ENCODE measurements at regions not wholly inside any gene's neighbourhood (a gene's known extent, or its start where the extent isn't known, plus 50 kb on each side); places are given as distances from the start of the nearest gene placed in this dataset.
"Not testable (repeated sequence)": the region's sequence is repeated elsewhere in the genome, so short reads cannot be mapped to it uniquely, and the experiment has no call there.

- no peak overlapping the region for H3K4me3 Mint-ChIP-seq
- H3K4me1 Mint-ChIP-seq, result no peaks in the 10 kb centered on the region
- no peak overlapping the region for H3K27ac Mint-ChIP-seq
- CTCF ChIA-PET, result no interaction called here
- H3K9me3 Mint-ChIP-seq, result no peaks in the 10 kb centered on the region
- H3K27me3 Mint-ChIP-seq, result no peaks in the 10 kb centered on the region
- no peak for DNase-seq
- H3K36me3 Mint-ChIP-seq (ENCODE audit: low read depth), result no peaks in the 10 kb centered on the region
- POLR2A ChIA-PET, result no interaction called here
Measured at GRCh38 chrX:147468600-147468999, 443.1 kb upstream of the FMR1 start.

- CTCF ChIA-PET, result interaction anchor here (1.6 kb wide), 1 partner anchor 328 kb away, joined by 6 read pairs; no protein-coding TSS in a partner anchor
- Mint-ChIP-seq H3K36me3 (ENCODE audit: low read depth) (no peaks in the 10 kb centered on the region), H3K27me3 (no peaks in the 10 kb centered on the region), H3K4me3 (no peak overlapping the region), H3K9me3 (no peaks in the 10 kb centered on the region), H3K4me1 (no peaks in the 10 kb centered on the region), H3K27ac (no peak overlapping the region)
- POLR2A ChIA-PET, result no interaction called here
- peak; percentile 16 for DNase-seq
Measured at GRCh38 chrX:147476008-147476407, 435.7 kb upstream of the FMR1 start.

- Mint-ChIP-seq H3K36me3 (ENCODE audit: low read depth) (no peaks in the 10 kb centered on the region), H3K4me1 (no peaks in the 10 kb centered on the region), H3K27ac (no peak overlapping the region), H3K4me3 (no peak overlapping the region), H3K27me3 (no peaks in the 10 kb centered on the region), H3K9me3 (no peaks in the 10 kb centered on the region)
- DNase-seq, result no peak
- POLR2A ChIA-PET, result no interaction called here
- CTCF ChIA-PET, result no interaction called here
Measured at GRCh38 chrX:147478899-147479298, 432.8 kb upstream of the FMR1 start.

- CTCF ChIA-PET, result interaction anchor here (0.6 kb wide), 1 partner anchor 59 kb away, joined by 3 read pairs; no protein-coding TSS in a partner anchor
- no peaks in the 10 kb centered on the region for H3K9me3 Mint-ChIP-seq
Measured at GRCh38 chrX:147485207-147485606, 426.5 kb upstream of the FMR1 start.

GRCh38 chrX:147494365-147494764 lies 417.4 kb upstream of the FMR1 start:
- Mint-ChIP-seq H3K4me1 (no peaks in the 10 kb centered on the region), H3K4me3 (no peak overlapping the region), H3K36me3 (ENCODE audit: low read depth) (no peaks in the 10 kb centered on the region), H3K27me3 (no peaks in the 10 kb centered on the region), H3K27ac (no peak overlapping the region), H3K9me3 (no peaks in the 10 kb centered on the region)
- ChIA-PET CTCF (no interaction called here), POLR2A (no interaction called here)
- DNase-seq, result no peak

More at GRCh38 chrX:147485207-147485606, 426.5 kb upstream of the FMR1 start:
- no peak overlapping the region for H3K4me3 Mint-ChIP-seq
- no peak overlapping the region for H3K27ac Mint-ChIP-seq
- no peak for DNase-seq
- H3K27me3 Mint-ChIP-seq, result no peaks in the 10 kb centered on the region
- H3K36me3 Mint-ChIP-seq (ENCODE audit: low read depth), result no peaks in the 10 kb centered on the region
- POLR2A ChIA-PET, result no interaction called here
- no peaks in the 10 kb centered on the region for H3K4me1 Mint-ChIP-seq

- H3K4me1 Mint-ChIP-seq, result no peaks in the 10 kb centered on the region
- peaks cover 3% of the 10 kb centered on the region for H3K9me3 Mint-ChIP-seq
- CTCF ChIA-PET, result no interaction called here
- DNase-seq, result no peak
- no peaks in the 10 kb centered on the region for H3K36me3 Mint-ChIP-seq (ENCODE audit: low read depth)
- no peak overlapping the region for H3K4me3 Mint-ChIP-seq
- H3K27ac Mint-ChIP-seq, result no peak overlapping the region
- no peaks in the 10 kb centered on the region for H3K27me3 Mint-ChIP-seq
- POLR2A ChIA-PET, result no interaction called here
Measured at GRCh38 chrX:147498796-147499195, 412.9 kb upstream of the FMR1 start.

- DNase-seq, result no peak
- Mint-ChIP-seq H3K27me3 (no peaks in the 10 kb centered on the region), H3K36me3 (ENCODE audit: low read depth) (no peaks in the 10 kb centered on the region), H3K4me3 (no peak overlapping the region), H3K9me3 (no peaks in the 10 kb centered on the region), H3K27ac (no peak overlapping the region), H3K4me1 (no peaks in the 10 kb centered on the region)
- ChIA-PET POLR2A (no interaction called here), CTCF (no interaction called here)
Measured at GRCh38 chrX:147522981-147523380, 388.7 kb upstream of the FMR1 start.

GRCh38 chrX:147533426-147533825 lies 378.3 kb upstream of the FMR1 start:
- DNase-seq, result no peak
- Mint-ChIP-seq H3K36me3 (ENCODE audit: low read depth) (no peaks in the 10 kb centered on the region), H3K4me1 (no peaks in the 10 kb centered on the region), H3K9me3 (no peaks in the 10 kb centered on the region), H3K27ac (no peak overlapping the region), H3K27me3 (no peaks in the 10 kb centered on the region), H3K4me3 (no peak overlapping the region)
- ChIA-PET POLR2A (no interaction called here), CTCF (no interaction called here)

GRCh38 chrX:147537172-147537571 lies 374.5 kb upstream of the FMR1 start:
- Mint-ChIP-seq H3K4me3 (no peak overlapping the region), H3K27ac (no peak overlapping the region), H3K27me3 (no peaks in the 10 kb centered on the region), H3K9me3 (no peaks in the 10 kb centered on the region), H3K36me3 (ENCODE audit: low read depth) (no peaks in the 10 kb centered on the region), H3K4me1 (no peaks in the 10 kb centered on the region)
- ChIA-PET CTCF (no interaction called here), POLR2A (no interaction called here)
- no peak for DNase-seq

GRCh38 chrX:147548023-147548422 lies 363.7 kb upstream of the FMR1 start:
- H3K27ac Mint-ChIP-seq; DNase-seq; H3K9me3 Mint-ChIP-seq; CTCF ChIA-PET; H3K4me1 Mint-ChIP-seq; H3K36me3 Mint-ChIP-seq (ENCODE audit: low read depth); H3K4me3 Mint-ChIP-seq; POLR2A ChIA-PET; H3K27me3 Mint-ChIP-seq: not testable (repeated sequence)

- Mint-ChIP-seq H3K27ac (no peak overlapping the region), H3K27me3 (no peaks in the 10 kb centered on the region), H3K36me3 (ENCODE audit: low read depth) (no peaks in the 10 kb centered on the region), H3K4me1 (no peaks in the 10 kb centered on the region), H3K9me3 (no peaks in the 10 kb centered on the region), H3K4me3 (no peak overlapping the region)
- ChIA-PET CTCF (interaction anchor here (0.6 kb wide), 1 partner anchor 138 kb away, joined by 3 read pairs; no protein-coding TSS in a partner anchor), POLR2A (no interaction called here)
- DNase-seq, result no peak
Measured at GRCh38 chrX:147550217-147550616, 361.5 kb upstream of the FMR1 start.

GRCh38 chrX:147559191-147559590 lies 352.5 kb upstream of the FMR1 start:
- Mint-ChIP-seq H3K27ac (no peak overlapping the region), H3K4me1 (peaks cover 6% of the 10 kb centered on the region), H3K4me3 (no peak overlapping the region), H3K36me3 (ENCODE audit: low read depth) (no peaks in the 10 kb centered on the region), H3K27me3 (no peaks in the 10 kb centered on the region), H3K9me3 (no peaks in the 10 kb centered on the region)
- no peak for DNase-seq
- POLR2A ChIA-PET, result no interaction called here
- CTCF ChIA-PET, result no interaction called here

- no peak for DNase-seq
- Mint-ChIP-seq H3K36me3 (ENCODE audit: low read depth) (no peaks in the 10 kb centered on the region), H3K9me3 (no peaks in the 10 kb centered on the region), H3K4me1 (peaks cover 6% of the 10 kb centered on the region), H3K27ac (no peak overlapping the region), H3K4me3 (no peak overlapping the region), H3K27me3 (no peaks in the 10 kb centered on the region)
- ChIA-PET POLR2A (no interaction called here), CTCF (no interaction called here)
Measured at GRCh38 chrX:147565237-147565636, 346.5 kb upstream of the FMR1 start.

- no peak for DNase-seq
- H3K4me1 Mint-ChIP-seq, result no peaks in the 10 kb centered on the region
- POLR2A ChIA-PET, result no interaction called here
- no peak overlapping the region for H3K4me3 Mint-ChIP-seq
- CTCF ChIA-PET, result no interaction called here
- no peaks in the 10 kb centered on the region for H3K9me3 Mint-ChIP-seq
- no peak overlapping the region for H3K27ac Mint-ChIP-seq
- H3K27me3 Mint-ChIP-seq, result no peaks in the 10 kb centered on the region
- H3K36me3 Mint-ChIP-seq (ENCODE audit: low read depth), result no peaks in the 10 kb centered on the region
Measured at GRCh38 chrX:147570483-147570882, 341.2 kb upstream of the FMR1 start.

- Mint-ChIP-seq H3K4me1 (no peaks in the 10 kb centered on the region), H3K27me3 (no peaks in the 10 kb centered on the region), H3K9me3 (no peaks in the 10 kb centered on the region), H3K4me3 (no peak overlapping the region), H3K36me3 (ENCODE audit: low read depth) (no peaks in the 10 kb centered on the region), H3K27ac (no peak overlapping the region)
- ChIA-PET POLR2A (no interaction called here), CTCF (no interaction called here)
- DNase-seq, result no peak
Measured at GRCh38 chrX:147573266-147573665, 338.5 kb upstream of the FMR1 start.

Measured in activated CD4-positive, alpha-beta memory T cell treated with anti-CD3 and anti-CD28 coated beads, Interleukin-2, amount 10 ng/mL, durations not matched to agents 7 days and 5 days (primary cell).